ENCODE measurements at regions not wholly inside any gene's neighbourhood (a gene's known extent, or its start where the extent isn't known, plus 50 kb on each side); places are given as distances from the start of the nearest gene placed in this dataset.

GRCh38 chr3:170726976-170727661, 141.2 kb upstream of the SLC7A14 start (continued):
- TF ChIP-seq ZSCAN29 (IDR thresholded peaks at IDR 0.05) (no peak), MXI1 (IDR thresholded peaks at IDR 0.05; ENCODE audit: low read depth, low read length) (no peak), RNF2 (IDR thresholded peaks at IDR 0.05) (no peak), DDX20 (tag; IDR thresholded peaks at IDR 0.05; ENCODE audit: low read depth) (no peak), ZNF263 (CRISPR knock-in tag; IDR thresholded peaks at IDR 0.05; ENCODE audit: borderline replicate concordance) (no peak), GATAD2B (IDR thresholded peaks at IDR 0.05; ENCODE audit: borderline replicate concordance) (no peak), CREB3 (tag; conservative IDR thresholded peaks at IDR 0.05; ENCODE audit: low read depth) (no peak; the same call in 1 of the 2 replicates), MTA3 (IDR thresholded peaks at IDR 0.05; ENCODE audit: borderline replicate concordance) (no peak), CC2D1A (IDR thresholded peaks at IDR 0.05) (peak; percentile 13; the same call in 1 of the 2 replicates), TEAD4 (IDR thresholded peaks at IDR 0.05; ENCODE audit: low read length) (no peak), TEAD4 (CRISPR knock-in tag; IDR thresholded peaks at IDR 0.05; ENCODE audit: borderline replicate concordance) (no peak), HMGXB4 (CRISPR knock-in tag; IDR thresholded peaks at IDR 0.05) (no peak), HDAC8 (tag; IDR thresholded peaks at IDR 0.05) (no peak), SNAPC5 (CRISPR knock-in tag; IDR thresholded peaks at IDR 0.05) (no peak), FOXK2 (conservative IDR thresholded peaks at IDR 0.05 in 1 of 2, IDR thresholded peaks at IDR 0.05 in 1 of 2; ENCODE audit: low read depth in 2 of 2) (peak in 1 of 2 experiments; percentile 53; a peak in 1 of 4 replicates), ERF (CRISPR knock-in tag; IDR thresholded peaks at IDR 0.05) (0 out of 2 replicates have a peak, but pooled peaks have one; percentile 39), MYBL2 (IDR thresholded peaks at IDR 0.05; ENCODE audit: low read depth) (no peak), MYBL2 (CRISPR knock-in tag; IDR thresholded peaks at IDR 0.05; ENCODE audit: borderline replicate concordance) (no peak), TAF9B (IDR thresholded peaks at IDR 0.05; ENCODE audit: partially characterized antibody) (no peak), ZNF175 (CRISPR knock-in tag; IDR thresholded peaks at IDR 0.05; ENCODE audit: low read depth) (no peak), ZNF232 (CRISPR knock-in tag; IDR thresholded peaks at IDR 0.05) (no peak), ZNF449 (CRISPR knock-in tag; IDR thresholded peaks at IDR 0.05) (0 out of 2 replicates have a peak, but pooled peaks have one; percentile 47), MITF (IDR thresholded peaks at IDR 0.05) (no peak), ZC3H4 (CRISPR knock-in tag; IDR thresholded peaks at IDR 0.05; ENCODE audit: borderline replicate concordance) (no peak), MCM7 (IDR thresholded peaks at IDR 0.05) (0 out of 4 replicates have a peak, but pooled peaks of 1 of the 2 experiments have one; percentile 62)

Data from K562 (cell line).